ENCODE measurements at regions not wholly inside any gene's neighbourhood (a gene's known extent, or its start where the extent isn't known, plus 50 kb on each side); places are given as distances from the start of the nearest gene placed in this dataset.

DNA sequence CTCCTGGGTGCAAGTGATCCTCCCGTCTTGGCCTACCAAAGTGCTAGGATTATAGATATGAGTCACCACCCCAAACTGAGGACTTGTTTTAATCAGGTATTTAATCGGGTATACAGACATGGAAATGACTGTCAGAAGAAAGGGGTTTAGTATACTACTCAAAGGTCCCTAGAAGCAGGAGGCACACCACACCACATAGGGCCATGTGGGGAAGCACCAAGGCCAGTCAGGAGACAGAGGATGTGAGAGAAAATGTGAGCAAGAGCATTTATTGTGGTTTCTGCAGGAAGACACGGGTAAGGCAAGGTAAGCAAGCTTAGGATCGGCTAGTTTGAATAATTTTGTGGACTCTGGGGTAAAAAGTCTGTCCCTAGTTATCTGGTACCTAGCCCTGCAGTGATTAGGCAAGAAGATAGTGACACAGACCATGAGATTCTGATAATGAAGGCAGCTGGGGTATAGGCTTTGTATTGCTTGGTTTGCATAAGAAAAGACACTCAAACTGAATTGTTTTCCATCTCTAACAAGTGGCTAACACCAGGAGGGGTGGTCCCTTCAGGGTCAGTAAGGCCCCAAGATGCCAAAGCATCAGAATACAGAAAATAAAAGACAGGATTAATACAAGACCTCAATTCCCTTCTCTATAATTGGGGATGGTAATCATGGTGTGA lies 408.8 kb upstream of the F9 start:
- TF ChIP-seq CTCF (conservative IDR thresholded peaks at IDR 0.05; ENCODE audit: low read length), result no peak
- TF ChIP-seq EZH2phosphoT487 (IDR thresholded peaks at IDR 0.05; ENCODE audit: borderline replicate concordance, low read depth, low read length), result no peak
